NCI-H524 treated with DMSO at 0.1 percent for 48 hours (cell line): ENCODE measurements at regions not wholly inside any gene's neighbourhood (a gene's known extent, or its start where the extent isn't known, plus 50 kb on each side); places are given as distances from the start of the nearest gene placed in this dataset.

Experiments used
- DNase-seq: peaks from one replicate; lab custom pipeline; 2025; lab: John Stamatoyannopoulos, UW

DNA sequence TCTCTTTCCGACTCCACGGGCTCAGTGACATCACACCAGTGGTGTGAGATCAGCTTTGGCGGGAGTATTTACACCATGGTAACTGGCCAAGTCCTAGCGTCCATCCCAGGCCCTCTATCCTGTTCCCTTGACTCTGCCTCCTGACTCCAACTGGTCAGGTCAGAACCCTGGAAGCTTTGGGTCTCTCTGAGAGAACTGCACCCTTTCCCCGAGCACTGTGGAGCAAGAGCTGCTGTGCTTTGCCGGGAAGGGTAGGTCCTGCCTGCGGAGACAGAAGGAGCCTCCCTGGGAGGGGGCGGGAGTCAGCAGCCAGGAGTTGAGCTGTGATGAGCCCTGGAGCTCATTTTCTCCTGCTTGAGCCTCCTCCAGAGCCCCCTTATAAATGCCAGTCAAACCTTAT, 212.1 kb upstream of the TNRC6C start:
- no peak for DNase-seq

DNA sequence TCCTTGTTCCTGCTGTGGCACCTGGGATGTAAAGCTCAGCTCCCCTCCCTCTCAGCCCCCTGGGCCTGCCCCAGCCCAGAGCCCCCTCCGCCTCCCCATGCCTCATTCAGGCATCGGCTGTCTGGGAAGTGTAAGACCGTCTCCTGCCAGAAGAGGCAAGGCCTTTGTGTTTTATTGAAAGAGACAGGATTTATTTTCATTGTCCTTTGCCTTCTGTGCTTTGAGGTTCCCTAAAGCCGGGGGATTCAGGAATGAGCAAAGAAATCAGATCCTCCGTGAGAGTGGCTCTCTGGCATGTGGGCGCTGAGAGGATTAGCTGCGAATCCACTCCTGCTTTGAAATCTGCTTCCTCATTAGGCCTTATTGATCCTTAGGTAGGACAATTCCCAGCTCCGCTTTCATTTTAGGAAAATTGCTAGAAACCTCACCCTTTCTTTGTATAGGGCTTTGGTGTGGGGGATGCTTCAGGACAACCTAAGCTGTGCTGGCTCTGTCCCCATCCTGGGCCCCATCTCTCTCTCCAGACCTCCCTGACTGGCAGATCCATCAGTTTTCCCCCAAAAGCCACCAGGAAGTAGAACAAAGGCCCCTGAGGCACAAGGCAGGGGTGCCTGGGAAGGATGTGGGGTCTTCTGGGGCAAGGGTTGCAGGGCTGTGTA, 211.5 kb upstream of the TNRC6C start:
- peak; percentile 98 for DNase-seq

DNA sequence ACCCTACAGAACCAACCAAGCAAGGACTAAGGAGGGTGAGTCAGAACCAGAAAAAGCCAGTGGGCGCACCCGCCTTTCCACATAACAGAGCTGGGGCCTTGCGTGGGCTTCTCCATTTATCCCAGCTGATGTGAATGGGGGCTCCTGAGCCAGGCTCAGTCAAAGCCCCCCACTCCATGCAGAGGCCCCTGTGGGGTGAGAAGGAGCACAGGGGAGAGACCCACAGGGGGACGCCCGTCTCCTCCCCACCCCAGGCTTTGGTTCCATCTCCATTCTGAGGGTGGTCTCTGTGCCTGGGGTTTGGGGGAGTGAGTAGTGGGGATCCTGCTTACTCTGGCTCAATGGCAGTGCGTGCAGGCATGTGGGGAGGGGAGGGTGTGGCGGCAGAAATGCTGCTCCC, 210.1 kb upstream of the TNRC6C start:
- DNase-seq, result no peak

DNA sequence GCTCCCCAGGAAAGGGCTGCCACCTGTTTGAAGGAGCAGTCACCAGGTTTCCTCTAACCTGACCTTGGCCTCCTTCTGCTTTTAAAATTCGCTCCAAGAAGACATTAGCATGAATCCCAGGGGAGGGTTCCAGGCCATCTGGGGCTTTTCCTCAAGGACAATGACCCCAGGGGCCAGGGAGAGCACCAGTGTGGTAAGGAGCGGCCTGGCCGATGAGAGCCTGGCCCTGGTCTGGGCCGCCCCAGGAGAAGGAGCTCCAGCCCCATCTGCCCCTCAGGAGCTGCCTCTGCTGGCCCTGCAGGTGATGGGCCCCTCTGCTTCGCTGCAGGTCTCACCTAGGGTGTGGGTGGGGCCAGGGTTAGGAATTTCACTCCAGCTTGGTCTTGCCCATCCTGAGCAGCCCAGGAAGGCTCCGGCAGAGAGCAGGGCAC, 209.2 kb upstream of the TNRC6C start:
- no peak for DNase-seq

DNA sequence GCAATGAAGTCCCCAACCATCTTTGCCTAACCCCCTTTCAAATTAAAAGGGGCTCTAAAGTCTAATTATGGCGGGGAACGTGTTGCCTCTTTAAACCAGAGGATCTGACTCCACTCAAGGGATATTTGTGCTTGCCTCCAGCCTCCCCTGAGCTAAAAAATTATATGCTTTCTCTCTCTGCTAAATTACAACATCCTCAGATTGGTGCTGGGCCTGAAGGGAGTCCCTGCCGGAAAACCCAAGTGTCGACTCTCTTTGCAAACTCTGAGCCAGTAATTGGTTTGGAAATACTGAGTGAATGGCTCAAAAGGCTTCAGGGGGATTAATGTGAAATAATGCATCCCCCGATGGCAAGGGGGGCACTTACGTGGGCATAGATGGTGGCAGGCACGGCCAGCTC, 208.5 kb upstream of the TNRC6C start:
- DNase-seq, result no peak

DNA sequence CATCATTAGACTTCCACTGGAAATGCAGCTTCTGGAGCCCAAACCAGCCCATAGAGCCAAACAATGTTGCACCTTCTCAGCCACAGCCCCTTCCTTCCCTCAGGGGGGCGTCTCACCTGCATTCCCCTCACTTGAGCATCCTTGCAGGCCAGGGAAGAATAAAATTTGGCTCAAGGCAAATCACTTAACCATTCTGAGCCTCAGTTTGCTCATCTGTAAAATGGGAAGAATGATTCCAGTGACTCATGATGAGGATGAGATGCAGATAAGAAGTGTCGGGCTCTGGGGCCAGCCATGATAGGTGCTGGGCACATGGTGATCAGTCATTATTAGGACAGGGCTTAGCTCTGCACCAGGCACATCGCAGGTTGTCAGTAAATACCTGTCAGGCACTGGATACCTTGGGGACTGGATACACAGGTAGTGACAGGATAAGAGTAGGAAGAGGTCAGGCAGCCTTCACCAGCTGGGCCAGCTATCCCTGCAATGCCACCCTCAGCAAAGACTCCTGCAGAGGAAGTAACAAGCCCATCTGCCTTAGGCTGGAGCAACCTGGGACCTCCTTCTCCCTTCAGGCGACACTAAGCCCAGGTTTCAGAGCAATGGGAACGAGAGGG, 208.0 kb upstream of the TNRC6C start:
- no peak for DNase-seq

DNA sequence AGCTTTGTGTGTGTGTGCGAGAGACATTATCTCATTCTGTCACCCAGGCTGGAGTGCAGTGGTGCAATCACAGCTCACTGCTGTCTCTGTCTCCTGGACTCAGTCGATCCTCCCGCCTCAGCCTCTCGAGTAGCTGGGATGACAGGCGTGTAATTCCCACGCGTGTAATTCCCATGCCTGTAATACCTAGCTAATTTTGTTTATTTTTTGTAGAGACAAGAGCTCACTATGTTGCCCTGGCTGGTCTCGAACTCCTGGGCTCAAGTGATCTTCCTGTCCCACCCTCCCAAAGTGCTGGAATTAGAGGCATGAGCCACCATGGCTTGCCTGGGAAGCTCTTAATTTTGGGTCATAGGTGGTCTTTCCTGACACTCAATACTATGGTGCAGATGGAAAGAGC, 205.3 kb upstream of the TNRC6C start:
- DNase-seq, result no peak

DNA sequence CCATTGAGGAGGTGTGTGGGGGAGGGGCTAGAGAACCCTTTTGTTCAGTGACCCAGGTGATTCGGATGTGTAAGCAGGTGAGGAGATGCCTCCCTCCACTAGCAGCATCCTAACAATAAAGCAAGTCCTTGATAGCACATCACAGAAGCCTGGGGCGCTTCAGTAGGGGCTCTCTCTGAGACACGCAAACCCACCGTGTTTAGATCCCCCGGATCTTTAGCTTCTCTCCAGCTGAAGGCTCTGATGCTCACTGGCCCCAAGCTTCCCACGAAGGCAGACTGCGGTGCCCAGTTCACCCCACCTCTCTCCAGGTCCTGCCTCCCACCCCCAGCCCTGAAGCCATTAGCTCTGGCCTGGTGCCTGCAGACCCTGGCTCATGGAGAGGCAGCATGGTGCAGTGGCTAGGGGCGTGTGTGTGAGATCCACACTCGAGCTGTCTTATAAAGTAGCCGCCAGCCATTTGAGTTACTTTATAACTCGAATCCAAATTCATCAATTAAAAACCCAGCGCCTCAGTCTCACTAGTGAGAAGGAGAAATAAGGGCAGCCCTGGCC, 204.7 kb upstream of the TNRC6C start:
- no peak for DNase-seq

DNA sequence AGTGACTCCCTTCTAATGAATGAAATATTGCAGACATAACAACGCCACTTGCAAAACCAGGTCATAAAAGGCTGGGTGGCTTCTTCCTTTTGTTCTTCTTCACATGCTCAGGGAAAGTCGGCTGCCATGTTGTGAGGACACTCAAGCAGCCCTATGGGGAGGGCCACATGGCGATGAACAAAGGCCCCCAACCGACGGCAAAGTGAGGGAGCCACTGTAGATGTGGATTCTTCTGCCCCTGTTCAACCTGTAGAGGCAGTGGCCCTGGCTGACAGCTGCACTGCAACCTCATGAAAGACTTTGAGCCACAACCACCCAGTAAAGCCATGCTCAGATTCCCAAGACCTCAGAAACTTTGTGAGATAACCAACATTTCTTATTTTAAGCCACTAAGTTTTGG, 203.5 kb upstream of the TNRC6C start:
- no peak for DNase-seq

DNA sequence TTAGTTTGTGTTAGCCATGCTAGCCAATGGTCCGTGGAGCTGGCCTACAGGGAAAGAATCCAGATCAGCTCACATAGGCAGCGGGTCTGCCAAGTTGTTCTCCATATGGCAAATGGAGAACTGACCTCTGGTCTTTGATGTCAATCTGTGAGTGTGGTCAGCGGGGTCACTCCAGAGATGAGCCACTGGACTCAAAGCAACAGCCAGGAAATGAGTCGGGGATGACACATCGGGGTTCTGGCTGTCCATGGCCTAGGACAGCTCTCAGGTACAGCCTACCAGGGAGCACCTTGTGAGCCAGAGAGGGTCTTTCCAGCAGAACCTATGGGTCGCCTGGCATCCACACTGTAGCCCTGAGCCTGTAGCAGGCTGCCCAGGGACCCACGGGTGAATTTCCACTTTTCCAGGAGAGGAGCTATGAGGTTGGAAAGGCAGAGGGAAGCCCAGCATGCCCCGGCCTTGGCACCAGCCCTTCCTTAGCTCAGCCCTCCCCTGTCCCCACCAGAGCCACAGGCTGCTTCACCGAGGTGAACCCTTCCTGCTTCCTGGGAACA, 203.0 kb upstream of the TNRC6C start:
- no peak for DNase-seq

DNA sequence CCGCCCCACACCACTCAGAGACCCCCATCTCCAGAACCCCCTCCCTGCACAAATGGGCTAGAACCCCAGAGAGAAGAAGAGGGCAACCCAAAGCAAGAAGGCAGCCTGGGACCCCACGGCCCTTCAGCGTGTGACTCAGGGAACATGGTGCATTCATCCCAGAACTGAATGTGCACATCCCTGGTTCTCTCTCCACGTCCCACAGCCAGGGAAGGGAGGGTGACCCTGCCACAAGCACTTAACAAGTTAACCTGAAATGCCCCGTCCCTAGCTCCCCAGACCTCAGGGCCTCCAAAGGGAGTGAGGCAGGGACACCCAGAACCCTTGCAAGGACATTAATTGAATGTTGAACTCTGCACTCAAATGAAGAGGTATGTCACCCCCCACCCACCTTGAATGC, 202.5 kb upstream of the TNRC6C start:
- DNase-seq, result no peak

DNA sequence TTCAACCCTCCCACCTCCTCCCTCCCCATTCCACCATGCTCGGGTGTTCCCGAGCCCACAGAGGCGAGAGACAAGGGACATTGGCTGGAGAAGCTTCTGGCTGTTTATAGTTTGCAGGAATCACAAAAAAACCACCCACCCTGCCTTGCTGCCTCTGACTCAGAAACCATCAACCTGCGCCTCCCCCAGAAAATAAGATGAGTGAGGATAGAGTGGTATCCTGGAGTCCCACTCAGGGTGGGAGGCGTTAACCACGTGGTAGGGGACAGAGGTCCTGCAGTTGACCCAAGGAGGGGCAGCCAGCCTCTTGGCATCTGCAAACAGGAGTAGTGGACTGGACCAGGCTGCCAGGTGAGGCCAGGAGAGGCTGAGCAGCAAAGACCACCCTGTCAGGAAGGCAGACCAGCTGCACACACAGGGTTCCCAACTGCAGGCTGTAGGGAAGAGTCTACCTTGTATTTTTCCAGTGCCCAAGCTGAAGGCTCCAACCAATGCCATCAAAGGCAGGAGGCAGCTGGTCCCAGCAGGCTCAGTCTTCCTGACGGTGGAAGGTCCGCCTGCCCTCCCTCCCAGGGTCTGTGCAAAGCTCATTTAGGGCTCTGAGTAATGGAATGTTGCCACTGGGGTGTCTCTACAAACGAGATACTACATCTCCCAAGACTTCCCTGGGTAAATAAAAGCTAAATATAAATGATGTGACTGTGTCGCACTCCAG, 201.5 kb upstream of the TNRC6C start:
- DNase-seq, result no peak

DNA sequence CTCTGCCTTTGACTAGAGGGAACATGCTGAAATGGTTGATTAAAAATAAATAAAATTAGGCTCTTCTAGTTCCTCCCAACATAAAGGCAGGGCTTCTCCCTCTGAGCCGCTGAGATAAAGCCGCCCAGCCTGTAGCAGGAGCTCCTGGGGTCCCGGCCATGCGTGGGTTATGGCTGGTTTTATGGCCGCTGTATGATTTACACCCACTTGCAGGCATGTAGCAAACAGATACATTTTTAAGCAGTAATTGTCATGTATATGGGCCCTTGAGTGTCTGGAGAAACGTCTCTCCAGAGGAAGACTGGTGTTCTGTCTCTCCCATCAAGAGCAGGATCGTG, 201.0 kb upstream of the TNRC6C start:
- DNase-seq, result no peak

DNA sequence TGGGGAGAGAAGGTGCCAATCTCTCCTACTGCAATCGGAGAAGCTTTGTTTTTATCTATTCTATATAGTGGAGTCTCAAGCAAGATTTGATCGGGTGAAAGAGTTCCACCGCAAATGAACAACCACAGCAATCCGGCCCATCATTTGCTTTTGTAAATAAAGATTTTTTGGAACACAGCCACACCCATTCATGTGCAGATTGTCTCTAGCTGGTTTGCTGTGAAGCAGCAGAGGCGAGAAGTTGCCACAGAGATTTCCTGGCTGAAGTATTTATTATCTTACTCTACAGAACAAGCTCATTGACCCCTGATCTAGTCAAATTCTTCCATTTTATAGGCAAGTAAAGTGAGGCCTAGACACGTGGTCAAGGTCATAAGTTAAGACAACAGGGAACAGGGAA, 195.5 kb upstream of the TNRC6C start:
- no peak for DNase-seq

DNA sequence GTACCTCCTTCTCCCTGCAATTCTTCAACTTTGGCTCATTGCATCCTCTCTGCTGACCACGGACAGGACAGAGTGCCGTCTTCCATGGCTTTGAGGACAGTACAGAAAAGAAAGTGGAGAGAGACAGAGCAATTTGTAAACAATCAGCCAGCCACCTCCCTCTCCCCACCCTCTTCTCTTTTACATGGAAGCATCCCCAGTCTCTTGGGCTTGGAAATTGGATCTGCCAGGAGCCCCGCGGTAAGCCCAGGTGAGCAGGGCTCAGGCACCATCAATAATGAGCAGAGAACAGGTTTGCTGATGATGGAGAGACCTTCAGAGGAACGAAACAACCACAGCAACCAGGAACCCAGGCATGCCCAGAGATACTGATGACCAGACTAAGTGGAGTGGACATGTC, 194.9 kb upstream of the TNRC6C start:
- no peak for DNase-seq

DNA sequence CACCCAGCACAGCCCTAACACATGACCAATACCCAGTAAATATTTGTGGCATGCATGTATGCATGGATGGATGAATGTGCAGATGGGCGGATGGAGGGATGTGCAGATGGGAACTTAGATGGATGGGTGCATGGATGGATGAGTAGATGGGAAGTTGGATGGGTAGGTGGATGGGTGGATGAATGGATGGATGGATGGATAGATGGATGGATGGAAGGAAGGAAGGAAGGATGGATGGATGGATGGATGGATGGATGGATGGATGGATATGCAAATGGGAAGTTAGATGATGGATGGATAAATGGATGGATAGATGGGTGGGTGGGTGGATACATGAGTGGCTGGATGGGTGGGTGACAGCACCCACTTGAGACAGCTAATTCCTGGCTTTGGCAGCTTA, 193.2 kb upstream of the TNRC6C start:
- DNase-seq, result no peak

DNA sequence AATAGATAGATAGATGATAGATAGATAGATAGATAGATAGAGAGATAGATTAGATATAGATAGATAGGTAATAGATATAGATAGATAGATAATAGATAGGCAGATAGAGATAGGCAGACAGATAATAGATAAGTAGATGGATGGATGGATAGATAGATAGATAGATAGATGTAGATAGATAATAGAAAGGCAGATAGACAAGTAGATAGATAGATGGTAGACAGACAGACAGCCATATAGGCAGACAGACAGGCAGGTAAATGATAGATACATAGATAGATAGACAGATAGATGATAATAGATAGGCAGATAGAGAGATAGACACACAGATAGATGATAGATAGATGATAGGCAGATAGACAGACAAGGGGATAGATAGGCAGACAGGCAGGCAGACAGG, 191.4 kb upstream of the TNRC6C start:
- no peak for DNase-seq

DNA sequence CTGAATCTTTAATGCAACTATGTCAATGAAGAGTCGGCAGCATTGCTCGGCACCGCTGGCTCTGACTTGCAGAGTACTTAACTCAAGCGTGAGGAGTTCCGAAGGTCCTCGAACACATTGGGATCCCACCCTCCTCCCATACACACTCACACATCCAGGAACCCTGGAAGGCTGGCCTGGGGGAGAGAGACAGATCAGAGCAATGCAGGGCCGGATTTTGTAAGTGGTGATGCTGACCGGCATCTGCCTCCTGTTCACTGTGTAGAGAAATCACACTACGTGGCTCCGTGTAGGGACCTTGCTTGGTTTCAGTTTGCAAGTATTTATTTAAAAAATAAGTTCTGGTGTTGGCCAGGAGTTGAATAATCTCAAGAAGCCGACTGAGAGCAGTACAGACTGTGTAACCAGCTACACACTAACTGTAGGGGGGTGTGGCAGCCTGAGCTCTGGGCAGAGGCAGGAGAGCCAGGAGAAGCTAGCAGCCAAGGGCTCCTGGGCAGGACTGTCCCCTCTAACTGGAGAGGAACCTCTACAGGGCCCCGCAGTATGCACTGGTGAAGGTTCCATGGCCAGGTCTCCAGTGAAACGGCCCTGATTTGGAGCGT, 190.2 kb upstream of the TNRC6C start:
- no peak for DNase-seq

DNA sequence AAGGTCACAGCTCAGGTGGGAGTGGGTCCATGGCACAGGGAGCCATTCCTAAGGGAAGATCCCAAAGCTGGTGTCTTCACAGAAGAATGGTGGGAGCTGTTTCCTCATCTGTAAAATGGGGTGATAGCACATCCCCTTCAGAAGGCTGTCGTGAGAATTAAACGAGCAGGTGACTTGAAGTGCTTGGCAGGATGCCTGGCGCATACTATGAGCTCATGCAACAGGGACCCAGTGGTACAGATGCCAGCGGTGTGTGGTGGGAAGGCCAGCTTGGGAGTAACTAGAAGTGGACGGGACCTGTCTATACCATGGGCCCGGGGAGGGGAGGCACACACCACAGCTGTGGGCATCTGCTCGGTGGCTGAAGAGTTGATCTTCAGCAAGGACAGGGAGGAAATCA, 189.3 kb upstream of the TNRC6C start:
- no peak for DNase-seq

DNA sequence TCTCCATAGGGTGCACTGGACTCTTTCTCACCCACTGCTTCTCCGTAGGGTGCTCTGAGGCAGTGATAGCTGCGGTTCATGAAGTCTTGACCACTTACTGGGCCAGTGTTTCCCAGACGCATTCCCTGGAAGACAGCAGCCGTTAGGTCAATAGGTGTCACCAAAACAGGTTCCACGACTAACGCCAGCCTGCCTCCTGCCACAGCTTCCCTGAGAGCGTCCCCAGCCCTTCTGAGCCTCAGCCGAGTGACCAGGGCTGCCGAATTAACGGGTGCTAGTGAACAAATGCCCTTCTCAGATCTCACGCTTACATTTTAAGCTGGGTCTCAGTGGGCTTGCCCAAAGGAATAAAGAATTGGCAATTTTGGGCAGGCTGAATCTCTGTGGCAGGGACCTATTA, 188.7 kb upstream of the TNRC6C start:
- no peak for DNase-seq

DNA sequence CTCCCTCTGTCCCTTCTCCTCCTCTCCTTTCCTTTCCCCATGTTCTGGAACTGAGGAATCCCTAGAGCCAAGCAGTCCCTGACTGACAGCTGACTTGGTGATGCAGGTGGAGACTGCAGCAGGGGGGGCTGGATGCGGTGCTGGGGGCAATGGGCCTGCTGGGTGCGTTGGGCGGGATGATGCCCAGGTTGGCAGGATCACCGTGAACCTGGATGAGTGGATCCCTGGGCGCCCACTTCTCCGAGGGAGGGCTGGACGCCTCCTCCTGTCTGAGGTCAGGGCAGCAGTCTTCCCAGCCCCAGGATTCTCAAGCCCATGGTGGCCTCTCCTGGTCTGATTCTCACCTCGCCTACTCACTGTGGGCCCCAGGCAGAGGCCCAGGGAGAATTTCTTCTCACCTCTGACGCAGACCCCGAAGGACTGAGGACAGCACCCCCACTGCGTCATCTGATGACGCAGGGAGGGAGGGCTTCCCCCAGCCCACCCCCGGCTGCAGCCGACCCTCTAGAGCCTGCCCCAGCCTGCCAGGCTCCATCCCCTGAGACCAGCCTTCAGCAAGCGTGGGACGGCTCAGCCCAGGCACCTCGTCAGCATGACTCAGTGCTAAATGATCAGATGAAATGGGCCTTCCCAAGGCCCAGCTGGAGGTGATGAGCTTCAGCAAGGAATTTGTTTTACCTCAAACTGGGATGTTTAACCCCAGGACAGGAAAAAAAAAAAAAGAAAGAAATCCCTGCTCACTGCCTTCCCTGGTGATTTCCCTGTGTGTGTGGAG, 188.0 kb upstream of the TNRC6C start:
- no peak for DNase-seq

DNA sequence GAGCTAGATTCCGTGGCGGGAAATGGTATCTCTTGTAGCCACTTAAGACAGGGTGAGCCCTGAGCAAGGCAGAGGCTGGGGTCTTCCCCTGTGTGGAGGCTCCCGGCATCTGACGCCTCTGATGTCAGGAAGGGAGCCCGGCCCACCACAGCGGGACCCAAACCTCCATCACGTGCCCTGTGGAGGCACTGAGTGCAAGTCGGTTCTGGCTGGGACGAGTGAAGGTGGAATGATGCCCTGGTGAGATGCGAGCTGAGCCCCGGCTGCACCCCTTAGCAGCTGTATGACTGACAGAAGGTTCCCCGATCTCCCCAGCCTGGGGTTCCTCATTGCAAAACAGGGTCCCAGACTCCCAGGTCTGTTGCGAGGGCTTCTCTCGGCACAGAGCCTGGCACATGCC, 187.4 kb upstream of the TNRC6C start:
- no peak for DNase-seq
